Lower leg skin (tissue), 4 donors: ENCODE measurements at regions not wholly inside any gene's neighbourhood (a gene's known extent, or its start where the extent isn't known, plus 50 kb on each side); places are given as distances from the start of the nearest gene placed in this dataset.
A peak's percentile ranks its signal among the peaks of the same experiment; 100 is the strongest.

Experiments
- DNase-seq, 2 donors: peaks; one replicate each; pipeline ENCODE4 v3.0.0-alpha.2; 2019; ENCODE audit warnings: low spot score in 2 of 2
- H3K4me3 ChIP-seq: fragments of 200-600 bp; sonication (generic); 2 replicates; pipeline ENCODE4 v1.5.1; 2017; ENCODE audit warnings: mild to moderate bottlenecking, low read depth; ENCODE audit not compliant: poor library complexity, severe bottlenecking
- CTCF ChIP-seq, 3 donors: fragments of 450-650 bp; IDR thresholded peaks; one replicate each; pipeline ENCODE4 v1.5.1; 2016; ENCODE audit warnings: antibody characterized with exemption in 3 of 3, mild to moderate bottlenecking in 3 of 3, moderate library complexity in 2 of 3
- POLR2A ChIP-seq, 2 donors: fragments of 450-650 bp; IDR thresholded peaks; one replicate each; pipeline ENCODE4 v1.6.1; 2016 to 2017; ENCODE audit warnings: antibody characterized with exemption in 2 of 2, mild to moderate bottlenecking in 1 of 2, moderate library complexity in 1 of 2
- WGBS, 2 donors: methylation state at CpG; one replicate each; pipeline ENCODE4 v1.1.5; 2018; 5-methylcytosine and 5-hydroxymethylcytosine counted together
- intact Hi-C: fragments of 100-400 bp; cut with DNase I; formaldehyde crosslinking; loops from one replicate; pipeline ENCODE4 v1.15.0; 2023; ENCODE audit warnings: low total_unique reads

- no peak for DNase-seq
- H3K4me3 ChIP-seq: no peak overlapping the region
- TF ChIP-seq POLR2A (IDR thresholded peaks at IDR 0.05): no peak
- TF ChIP-seq CTCF (IDR thresholded peaks at IDR 0.05): no peak
- WGBS, 2 donors: 59 to 91% methylated on average over 1 of the region's 1 CpG
- intact Hi-C loops: no loop called here
These were observed 191.3 kb upstream of the DMRTA1 start for GRCh38 chr9:22255337-22255736.

- no peak for DNase-seq
- intact Hi-C loops: no loop called here
- WGBS, 2 donors: 77 to 87% methylated on average over 3 of the region's 3 CpGs
- no peak for TF ChIP-seq CTCF (IDR thresholded peaks at IDR 0.05)
- TF ChIP-seq POLR2A (IDR thresholded peaks at IDR 0.05): no peak
- H3K4me3 ChIP-seq: no peak overlapping the region
These were observed 190.2 kb upstream of the DMRTA1 start for GRCh38 chr9:22256381-22256780.

- TF ChIP-seq CTCF (IDR thresholded peaks at IDR 0.05) (no peak), POLR2A (IDR thresholded peaks at IDR 0.05) (no peak)
- DNase-seq: peak in 1 of 2 donors; percentile 17
- no peak overlapping the region for H3K4me3 ChIP-seq
- intact Hi-C loops: no loop called here
These were observed 189.4 kb upstream of the DMRTA1 start for GRCh38 chr9:22257026-22257816.

GRCh38 chr9:22265038-22265437, 181.6 kb upstream of the DMRTA1 start:
- intact Hi-C loops: no loop called here
- no peak for DNase-seq
- no peak overlapping the region for H3K4me3 ChIP-seq
- TF ChIP-seq CTCF (IDR thresholded peaks at IDR 0.05) (no peak), POLR2A (IDR thresholded peaks at IDR 0.05) (no peak)

- WGBS, 2 donors: 69 to 72% methylated on average over 2 of the region's 2 CpGs
- TF ChIP-seq CTCF (IDR thresholded peaks at IDR 0.05) (no peak), POLR2A (IDR thresholded peaks at IDR 0.05) (no peak)
- H3K4me3 ChIP-seq: no peak overlapping the region
- no peak for DNase-seq
- intact Hi-C loops: no loop called here
These were observed 181.1 kb upstream of the DMRTA1 start for GRCh38 chr9:22265534-22265933.

- no peak overlapping the region for H3K4me3 ChIP-seq
- DNase-seq: no peak
- 95% methylated on average over 2 of the region's 2 CpGs for WGBS, 2 donors
- TF ChIP-seq CTCF (IDR thresholded peaks at IDR 0.05): no peak
- no peak for TF ChIP-seq POLR2A (IDR thresholded peaks at IDR 0.05)
- intact Hi-C loops: no loop called here
These were observed 172.1 kb upstream of the DMRTA1 start for GRCh38 chr9:22274477-22274876.
